GM21515 (cell line): ENCODE measurements at regions not wholly inside any gene's neighbourhood (a gene's known extent, or its start where the extent isn't known, plus 50 kb on each side); places are given as distances from the start of the nearest gene placed in this dataset.

ENCODE experiments used
- ATAC-seq: cut with Tn5 transposase; IDR thresholded peaks from one replicate; pipeline ENCODE4 v1.9.1; 2021; ENCODE audit not compliant: unreplicated experiment

DNA sequence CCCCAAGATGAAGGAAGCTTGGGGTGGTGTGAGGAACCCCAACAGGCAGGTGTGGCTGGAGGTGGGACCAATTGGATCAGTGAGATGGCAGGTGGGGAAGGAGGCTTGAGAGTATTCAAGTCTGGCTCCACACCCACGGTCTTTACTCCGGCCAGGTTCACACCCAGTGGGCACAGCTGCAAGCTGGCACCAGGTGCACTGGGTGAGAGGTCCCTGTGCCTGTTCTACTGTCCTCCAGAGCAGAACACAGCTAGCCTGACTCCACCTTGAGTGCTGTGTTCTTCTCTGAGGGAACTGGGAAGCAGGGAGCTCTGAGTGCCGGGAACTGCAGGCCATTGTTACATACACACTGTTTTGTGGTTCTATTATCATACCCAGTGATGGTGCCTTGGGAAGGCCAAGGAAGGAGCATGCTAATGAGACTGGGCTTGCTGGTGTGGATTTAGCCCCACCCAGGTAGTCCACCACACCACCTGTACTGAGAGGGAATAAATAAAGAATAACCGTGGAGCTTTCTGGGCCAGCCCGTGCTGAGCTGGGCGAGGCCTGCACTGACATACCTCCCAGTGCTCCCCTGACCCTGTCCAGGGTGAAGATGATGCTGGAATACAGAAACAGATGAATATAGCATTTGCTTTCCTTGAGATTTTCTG lies 93.4 kb downstream of the ABHD5 start:
- ATAC-seq = no peak

DNA sequence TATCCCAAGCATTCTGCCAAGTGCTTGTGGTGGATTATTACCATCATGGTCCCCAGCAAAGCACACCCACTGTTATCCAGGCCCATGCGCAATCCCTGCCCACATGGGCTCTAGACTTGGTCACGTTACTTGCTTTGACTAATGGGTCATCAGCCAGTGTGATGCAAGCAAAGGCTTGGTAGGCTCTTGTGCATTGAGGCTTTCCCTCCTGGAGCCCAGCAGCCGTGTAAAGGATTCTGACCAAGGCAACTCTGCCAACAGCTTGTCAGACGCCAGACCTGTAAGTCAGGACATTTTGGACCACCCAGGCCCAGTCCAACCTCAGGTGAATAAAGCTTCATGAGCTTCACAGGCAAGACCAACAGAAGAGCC lies 93.9 kb downstream of the ABHD5 start:
- ATAC-seq = no peak

DNA sequence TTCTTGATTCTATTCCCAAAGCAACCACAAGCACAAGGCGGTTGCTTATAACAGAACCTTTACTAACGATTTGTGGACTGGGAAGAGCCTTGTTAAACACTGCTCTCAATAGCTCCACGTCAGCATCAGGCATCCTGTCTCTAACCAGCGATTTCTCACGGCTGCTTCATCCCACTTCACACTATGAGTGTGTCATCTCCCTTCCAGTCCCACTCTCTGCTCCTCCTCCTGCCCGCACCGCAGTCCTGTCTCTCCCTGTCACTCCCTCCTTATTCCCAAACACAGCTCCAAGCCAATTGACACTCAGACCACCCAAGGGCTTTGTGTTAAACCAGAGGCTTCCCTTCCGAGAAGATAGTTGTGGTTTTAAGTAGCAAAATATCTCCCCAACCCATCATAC lies 94.8 kb downstream of the ABHD5 start:
- ATAC-seq = no peak

DNA sequence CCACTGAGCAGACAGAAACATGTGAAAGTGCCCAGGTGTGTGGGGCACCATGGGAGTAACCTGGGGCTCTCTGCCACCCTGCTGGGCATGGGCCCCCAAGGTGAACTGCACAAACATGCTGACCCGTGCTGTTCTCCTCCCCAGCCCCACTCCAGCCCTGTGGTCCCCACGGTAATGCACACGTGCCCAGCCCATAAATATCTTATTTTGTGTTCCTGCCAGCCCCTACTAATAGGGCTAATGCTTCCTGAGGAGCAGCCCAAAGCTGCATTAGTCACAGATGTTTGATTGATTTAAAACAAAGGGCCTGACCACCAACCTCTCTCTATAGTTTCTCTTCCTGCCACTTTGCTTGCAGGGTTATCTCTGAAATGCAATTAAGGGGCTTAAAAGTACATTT lies 95.4 kb downstream of the ABHD5 start:
- ATAC-seq = no peak

DNA sequence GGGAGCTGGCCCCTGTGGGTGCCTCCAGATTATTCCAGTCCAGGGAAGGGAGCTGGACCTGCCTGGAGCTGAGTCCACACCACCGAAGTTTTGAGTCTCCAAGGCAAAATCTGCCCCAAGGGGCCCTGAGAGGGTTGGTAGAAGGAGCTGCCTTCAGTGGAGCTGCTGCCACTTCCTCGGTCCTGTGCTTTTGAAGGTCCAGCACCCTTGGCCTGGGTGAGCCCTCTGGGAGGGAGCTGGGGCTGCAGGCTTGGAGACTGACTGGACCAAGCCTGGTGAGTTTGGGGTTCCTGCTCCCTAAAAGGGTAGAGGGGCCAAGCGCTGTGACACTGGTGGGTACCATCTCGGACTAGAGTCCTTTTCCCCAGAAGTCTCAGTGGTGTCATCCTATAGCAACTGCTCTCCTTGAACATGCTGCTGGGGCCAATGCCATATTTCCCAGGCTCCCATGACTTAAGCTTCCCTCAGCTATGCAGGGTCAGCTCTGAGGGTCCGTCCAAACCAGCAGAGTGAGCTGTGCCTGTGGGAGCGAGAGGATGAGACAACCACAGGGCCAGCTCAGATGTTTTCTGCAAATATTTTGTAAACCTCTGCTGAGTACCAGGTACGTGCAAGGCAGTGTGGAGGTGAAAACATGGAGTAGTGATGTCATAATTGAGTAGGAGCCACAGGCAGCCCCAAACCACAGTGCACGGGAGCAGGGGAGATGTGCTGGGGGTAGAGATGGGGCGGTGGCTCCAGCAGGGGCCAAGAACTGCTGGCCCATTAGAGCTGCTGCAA lies 96.0 kb downstream of the ABHD5 start:
- ATAC-seq = no peak

DNA sequence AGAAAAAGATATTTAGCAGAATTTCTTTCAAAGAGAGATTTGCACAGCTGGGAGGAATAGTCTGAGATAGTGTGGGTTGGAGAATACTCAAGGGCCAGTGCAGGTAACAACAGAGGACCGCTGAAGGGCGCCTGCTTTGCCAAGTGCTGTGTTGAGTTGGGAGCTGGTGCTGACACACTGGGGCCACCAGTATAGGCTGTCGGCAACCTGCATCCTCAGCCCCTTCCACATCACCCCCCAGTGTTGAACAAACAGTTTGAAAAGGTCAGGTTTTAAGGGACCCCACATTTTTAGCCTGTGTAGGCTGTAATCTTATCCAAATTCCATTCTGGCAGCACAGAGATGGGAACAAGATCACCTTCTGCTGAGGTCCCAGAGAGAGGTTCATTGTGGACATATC lies 96.6 kb downstream of the ABHD5 start:
- ATAC-seq = no peak

DNA sequence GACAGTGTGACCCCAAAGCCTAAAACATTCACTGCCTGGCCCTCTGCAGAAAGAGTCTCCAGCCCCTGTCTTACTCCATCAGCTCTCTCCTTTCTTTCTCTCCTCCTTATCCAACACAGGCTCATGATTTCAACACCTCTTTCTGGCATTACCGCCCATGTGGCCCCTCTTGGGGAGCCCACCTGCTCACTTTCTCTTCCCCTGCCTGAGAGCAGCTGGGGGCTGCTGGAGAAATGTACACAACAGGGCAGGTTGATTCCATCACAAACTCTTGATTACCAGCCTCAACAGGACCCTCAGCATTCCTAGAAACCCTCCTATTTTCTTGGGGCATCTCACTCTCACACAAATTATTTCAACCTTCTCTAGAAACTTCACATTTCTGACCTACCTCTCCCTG lies 98.3 kb downstream of the ABHD5 start:
- ATAC-seq = no peak

DNA sequence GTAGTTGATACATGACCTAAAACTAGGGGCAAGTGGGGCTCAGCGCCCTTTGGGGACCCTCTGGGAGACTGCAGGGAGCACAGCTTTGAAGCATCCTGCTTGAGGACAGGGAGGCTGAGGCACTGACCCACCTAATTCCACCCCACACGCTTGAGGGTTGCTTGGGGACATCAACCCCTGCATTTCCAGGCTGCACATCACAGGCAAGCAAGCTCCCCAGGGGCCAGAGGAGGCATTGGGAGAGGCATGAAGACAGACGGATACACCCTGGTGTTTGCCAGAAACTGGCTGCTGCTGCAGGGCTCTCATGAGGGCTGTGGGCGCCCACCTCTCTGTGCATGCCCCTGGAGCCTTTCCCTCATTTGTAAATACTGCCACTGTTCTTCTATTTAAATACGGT lies 99.3 kb downstream of the ABHD5 start:
- ATAC-seq = no peak

DNA sequence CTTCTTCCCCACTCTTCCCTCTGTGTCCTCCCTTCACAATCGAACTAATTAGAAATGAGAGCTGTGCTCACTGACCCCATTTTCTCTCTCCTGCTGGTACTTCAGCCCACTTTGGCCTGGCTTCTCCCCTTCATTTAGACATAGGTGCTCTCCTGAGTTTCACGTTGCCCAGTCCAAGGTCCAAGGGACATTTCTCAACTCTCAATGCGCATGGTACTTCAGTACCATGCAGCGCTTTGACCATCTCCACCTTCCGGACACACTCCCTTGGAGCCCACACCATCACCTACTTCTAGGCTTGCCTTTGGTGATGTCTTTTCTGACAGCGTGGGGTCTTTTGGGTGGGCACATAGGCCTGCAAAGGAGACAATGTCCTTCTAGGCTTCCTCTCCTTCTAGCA lies 99.7 kb downstream of the ABHD5 start:
- ATAC-seq = no peak

DNA sequence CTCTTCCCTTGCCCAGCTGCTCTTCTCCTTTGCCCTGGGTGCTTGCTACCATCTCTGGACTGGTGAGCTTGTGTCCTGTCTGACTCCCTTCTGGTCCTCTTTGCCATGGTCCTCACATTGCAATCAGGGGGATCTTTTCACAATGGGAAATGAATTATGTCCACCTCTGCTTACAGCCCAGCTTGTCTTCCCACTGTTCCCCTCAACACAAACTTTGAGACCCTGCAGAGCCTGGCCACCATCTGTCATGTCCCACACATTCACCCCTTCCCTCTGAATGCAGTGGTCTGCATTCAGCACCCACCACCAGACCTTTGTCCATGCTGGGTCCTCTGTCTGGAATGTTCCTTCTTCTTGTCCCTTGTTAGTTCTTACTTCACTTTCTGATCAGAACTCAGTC lies 100.5 kb downstream of the ABHD5 start:
- ATAC-seq = no peak

DNA sequence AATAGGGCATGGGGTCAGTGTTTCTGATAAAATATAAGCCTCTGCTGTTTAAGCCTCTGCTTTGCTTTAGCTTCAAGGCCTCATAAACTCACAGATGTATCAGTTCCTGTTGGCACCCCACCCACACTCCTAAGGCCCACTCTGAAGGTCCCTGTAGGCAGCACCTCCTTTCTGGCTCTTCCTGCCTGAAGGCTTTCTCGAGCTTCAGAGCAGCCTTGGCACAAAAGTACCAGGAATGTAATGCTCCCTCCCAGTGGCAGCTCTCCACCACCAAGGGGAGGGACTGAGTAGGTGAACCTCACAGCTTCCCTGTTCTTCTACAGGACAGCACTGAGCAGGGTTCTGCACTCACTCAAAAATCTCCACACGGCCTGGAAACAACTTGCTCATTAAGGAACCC lies 102.2 kb downstream of the ABHD5 start:
- no peak for ATAC-seq

DNA sequence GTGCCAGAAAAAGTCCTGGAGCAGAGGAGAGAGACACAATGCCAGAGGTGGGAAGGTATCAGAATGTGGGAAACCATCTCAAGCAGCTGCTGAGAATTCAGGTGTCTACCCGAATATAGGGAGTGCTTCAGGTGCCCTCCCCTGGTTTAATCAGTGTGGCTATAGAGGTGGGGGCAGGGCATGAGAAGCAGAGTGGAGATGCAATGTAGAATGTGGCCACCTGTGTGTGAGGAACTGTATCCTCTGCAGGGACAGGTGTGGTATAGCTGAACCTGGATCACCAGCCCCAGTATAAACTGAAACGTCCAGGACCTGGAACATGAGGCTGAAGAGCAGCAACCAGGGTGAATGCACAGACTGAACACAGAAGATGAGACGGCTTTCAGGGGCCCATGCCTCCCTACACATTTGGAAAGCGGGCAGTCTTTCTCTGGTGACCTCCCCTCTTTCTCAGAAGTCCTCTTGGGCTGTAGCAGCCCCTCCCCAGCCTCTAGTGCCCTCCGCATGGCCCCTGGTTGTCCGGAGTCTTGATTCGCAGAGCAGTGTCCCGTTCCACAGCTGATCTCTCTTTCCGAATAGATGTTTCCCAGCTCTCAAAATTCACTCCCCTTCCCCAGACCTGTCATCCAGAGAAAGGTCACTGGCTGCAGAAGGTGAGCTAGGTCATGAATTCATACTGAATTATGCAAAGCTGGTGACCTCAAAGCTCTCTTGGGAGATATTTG lies 103.1 kb downstream of the ABHD5 start:
- no peak for ATAC-seq

DNA sequence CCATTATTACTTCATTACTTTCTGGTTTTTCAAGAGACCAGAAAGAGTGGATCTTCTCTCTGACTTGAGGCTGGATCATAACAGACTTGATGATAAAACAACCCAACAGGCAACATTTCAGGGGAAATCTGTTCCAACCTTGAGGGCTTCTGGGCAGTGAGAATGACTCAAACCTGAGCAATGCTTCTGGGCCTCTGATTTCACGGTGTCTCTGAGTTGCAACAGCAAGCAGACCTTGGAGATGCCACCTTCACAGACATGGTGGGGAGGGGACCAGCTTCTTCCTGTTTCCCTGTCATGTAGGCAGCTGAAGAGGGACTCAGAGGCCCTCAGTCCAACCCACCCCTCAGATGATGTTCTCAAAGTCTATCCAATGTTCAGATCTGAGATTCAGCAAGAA lies 104.0 kb downstream of the ABHD5 start:
- no peak for ATAC-seq

DNA sequence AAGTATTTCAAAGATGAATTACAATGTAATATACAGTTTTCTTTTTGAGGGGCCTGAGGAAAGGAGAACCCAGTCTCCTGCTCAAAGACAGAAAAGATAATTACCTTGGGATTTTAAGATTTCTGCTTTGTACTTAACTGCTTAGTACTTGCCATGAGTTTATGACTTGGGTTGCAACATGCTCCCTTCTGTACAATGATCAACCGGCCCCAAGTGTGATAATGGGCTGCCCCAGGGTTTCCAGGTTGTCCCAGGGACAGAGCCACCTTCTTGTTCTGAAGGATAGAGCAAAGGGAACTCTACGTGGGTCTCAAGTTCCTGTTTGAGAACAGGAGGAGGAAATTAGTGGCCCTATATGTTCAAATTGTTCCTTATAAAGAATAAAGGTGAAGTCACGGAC lies 104.8 kb downstream of the ABHD5 start:
- ATAC-seq = no peak

DNA sequence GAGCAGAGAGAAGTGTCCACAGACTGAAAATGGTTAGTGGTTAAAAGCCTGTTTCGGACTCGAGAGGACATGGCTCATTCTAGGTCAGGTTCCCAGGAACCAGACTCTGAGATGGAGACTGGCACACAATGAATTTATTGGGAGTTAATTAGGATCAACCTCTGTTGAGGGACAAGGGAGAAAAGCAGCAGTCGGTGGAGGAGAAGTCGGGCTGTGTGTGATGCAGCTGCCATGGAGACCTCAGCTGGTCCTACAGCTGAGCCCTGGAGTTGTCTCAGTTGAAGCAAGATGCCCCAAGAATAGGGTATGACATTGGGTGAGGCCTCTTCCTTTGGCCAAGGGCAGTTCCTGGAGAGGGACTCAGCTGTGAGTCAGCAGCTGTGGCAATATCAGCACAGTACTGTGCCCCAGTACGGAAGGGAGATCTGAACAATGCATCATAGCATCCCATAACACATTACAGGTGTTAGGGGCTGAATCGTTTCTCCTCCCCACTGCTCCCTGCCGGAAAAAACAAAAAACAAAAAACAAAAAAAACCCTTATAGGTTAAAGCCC lies 105.4 kb downstream of the ABHD5 start:
- ATAC-seq = no peak

DNA sequence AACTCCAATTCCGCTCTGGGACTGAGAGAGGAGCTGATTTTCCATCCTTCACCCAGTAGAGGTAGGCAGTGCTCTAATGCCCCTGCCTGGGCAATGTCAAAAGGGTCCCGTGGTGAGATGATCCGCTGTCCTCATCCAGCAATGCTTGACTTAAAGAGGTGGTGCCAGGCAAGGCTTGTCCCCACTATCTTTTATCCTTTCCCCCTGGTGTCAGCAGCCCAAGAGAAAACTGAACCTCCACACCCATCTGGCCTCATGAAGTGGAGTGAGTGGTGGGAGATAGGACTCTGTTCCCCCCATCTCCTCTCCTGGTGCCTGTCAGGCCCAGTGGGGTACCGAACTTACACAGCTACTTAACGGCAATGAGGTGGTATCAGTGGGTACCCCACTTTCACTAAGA lies 107.1 kb downstream of the ABHD5 start:
- ATAC-seq = no peak

DNA sequence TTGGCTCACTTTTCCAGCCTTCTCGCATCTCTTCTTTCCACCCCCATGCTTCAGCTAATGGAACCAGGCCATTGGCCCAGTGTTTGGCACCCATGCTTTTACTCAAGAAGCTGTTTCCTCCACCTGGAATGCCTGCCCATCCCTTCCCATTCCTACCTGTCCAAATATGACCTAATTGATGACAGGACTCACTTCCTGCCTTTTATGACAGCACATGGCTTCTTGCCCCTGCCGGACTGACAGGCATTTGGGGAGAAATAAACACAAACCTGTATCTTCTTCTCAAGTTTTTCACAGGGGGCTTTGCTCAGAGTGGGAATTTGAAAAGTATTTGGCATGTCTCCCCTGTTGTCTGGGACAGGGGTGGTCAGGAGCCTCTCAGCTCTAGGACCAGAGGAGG lies 120.1 kb downstream of the ABHD5 start:
- ATAC-seq = no peak

DNA sequence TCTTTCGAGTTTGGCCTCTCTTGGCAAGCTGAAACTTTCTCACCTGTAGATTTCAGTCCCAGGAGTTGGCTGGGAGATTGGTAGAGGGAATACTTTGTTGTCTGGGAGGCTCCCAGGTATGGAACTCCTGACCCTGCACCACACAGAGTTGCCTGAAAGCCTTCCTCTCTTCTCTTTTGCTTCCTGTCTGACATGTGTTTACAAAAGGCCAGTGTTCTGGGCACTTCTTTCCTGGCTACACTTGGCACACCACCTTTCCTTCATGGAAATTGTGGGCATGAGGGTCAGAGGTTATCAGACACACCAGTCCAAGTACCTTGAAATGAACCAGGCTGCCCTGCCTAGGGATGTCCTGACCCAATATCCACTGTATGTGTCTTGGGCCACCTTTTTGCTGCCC lies 123.7 kb downstream of the ABHD5 start:
- ATAC-seq = no peak

DNA sequence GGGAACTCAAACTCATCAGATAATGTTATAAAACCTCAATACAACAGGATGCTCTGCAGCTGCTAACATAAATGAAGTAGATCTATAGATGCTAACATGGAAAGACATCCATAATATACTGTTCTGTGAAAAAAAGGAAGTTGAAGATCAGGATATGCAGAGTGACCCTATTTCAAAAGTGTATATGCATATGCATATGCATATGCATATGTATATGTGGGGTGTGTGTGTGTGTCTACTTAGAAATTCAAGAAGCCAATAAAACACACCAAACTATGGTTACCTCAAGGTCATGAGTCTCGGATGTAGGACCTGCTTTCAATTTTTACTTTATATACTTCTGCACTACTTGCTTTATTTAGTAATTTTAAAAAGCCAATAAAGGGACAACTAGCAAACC lies 125.6 kb downstream of the ABHD5 start:
- no peak for ATAC-seq

DNA sequence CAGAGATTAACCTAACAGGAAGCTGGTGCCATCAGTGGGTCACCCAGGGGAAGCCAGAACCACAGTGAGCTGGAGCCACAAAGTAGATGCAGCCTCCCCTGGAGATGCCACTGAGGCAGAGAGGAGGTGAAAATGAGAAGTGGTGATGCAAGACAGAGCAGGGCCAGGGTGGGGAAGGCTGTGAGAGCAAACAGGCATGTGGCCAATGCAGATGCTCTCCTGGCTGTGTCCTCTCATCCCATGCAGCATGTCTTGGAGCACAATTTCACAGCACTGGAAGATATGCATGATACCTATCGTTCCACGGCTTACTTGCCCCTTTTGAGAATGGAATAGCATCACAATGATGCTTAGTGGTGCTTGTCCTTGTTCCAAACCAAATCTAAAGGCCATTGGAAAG lies 126.3 kb downstream of the ABHD5 start:
- no peak for ATAC-seq

DNA sequence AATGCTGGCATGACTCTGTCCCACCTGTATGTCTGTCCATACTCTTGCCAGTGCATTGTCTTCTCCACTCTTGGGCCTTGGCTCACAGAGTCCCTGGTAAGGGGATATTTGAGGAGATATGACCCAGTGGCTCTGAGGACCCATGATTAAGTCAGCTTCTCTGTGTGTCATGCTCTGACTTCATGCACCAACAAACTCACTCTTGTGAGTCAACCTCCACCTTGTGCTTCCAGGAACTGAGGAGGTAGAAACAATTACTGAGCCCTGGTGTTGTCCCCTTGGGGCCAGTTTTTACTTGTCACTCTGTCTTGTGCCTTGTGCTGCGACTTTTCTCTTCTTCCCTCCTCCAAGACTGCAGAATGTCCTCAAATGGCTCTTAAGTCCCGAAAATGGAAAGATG lies 127.1 kb downstream of the ABHD5 start:
- no peak for ATAC-seq

DNA sequence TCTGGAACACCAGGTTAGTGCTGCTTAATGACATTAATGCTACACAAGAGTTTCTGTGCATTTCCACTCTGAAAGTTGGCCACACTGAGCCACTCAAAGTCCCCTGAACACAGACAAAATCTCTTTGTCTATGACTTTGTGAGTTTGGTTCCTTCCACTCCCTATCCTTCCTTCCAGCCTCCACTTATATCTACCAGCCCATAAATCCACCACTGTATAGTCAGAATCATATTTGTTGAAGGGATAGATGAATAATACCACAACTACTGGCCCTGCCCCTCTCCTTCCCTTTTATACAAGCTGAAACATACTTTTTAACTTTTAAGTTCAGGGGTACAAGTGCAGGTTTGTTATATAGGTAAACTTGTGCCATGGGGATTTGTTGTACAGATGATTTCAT lies 127.5 kb downstream of the ABHD5 start:
- ATAC-seq = no peak
